ENCODE measurements at regions not wholly inside any gene's neighbourhood (a gene's known extent, or its start where the extent isn't known, plus 50 kb on each side); places are given as distances from the start of the nearest gene placed in this dataset.

DNA sequence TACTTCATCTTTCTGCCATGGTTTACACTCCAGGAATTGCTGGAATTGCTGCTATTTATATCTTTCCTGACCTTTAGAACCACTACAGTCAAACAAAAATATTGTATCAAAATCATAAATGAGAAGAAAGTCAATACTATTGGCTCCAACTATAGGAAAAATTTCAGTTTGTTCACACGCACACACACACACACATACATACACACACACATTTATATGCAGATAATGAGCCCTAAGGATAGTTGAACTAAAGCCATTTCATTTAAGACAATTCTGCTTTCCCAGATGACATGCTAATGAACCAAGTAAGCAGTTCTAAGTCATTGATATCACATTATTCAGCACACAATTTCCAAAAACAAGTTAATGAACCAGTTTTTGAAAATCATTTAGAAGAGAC lies 627.3 kb downstream of the PLOD2 start:
- no peak for TF ChIP-seq POLR2A (IDR thresholded peaks at IDR 0.05)
- TF ChIP-seq, protein P1, sequence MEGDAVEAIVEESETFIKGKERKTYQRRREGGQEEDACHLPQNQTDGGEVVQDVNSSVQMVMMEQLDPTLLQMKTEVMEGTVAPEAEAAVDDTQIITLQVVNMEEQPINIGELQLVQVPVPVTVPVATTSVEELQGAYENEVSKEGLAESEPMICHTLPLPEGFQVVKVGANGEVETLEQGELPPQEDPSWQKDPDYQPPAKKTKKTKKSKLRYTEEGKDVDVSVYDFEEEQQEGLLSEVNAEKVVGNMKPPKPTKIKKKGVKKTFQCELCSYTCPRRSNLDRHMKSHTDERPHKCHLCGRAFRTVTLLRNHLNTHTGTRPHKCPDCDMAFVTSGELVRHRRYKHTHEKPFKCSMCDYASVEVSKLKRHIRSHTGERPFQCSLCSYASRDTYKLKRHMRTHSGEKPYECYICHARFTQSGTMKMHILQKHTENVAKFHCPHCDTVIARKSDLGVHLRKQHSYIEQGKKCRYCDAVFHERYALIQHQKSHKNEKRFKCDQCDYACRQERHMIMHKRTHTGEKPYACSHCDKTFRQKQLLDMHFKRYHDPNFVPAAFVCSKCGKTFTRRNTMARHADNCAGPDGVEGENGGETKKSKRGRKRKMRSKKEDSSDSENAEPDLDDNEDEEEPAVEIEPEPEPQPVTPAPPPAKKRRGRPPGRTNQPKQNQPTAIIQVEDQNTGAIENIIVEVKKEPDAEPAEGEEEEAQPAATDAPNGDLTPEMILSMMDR (IDR thresholded peaks at IDR 0.05) = no peak

All from body of pancreas (tissue), 4 donors.